ENCODE measurements at regions not wholly inside any gene's neighbourhood (a gene's known extent, or its start where the extent isn't known, plus 50 kb on each side); places are given as distances from the start of the nearest gene placed in this dataset.

GRCh38 chr2:144801766-144802165 lies 281.8 kb upstream of the ZEB2 start:
- no peak for ATAC-seq (ENCODE audit: low FRiP score)
- no peak for DNase-seq (ENCODE audit: low spot score)
- no peak for TF ChIP-seq CTCF (IDR thresholded peaks at IDR 0.05)

- DNase-seq (ENCODE audit: low spot score), result no peak
- ATAC-seq (ENCODE audit: low FRiP score), result no peak
- TF ChIP-seq CTCF (IDR thresholded peaks at IDR 0.05), result no peak
These were observed 281.4 kb upstream of the ZEB2 start for GRCh38 chr2:144801325-144801724.

GRCh38 chr2:144798989-144799388 lies 279.1 kb upstream of the ZEB2 start:
- TF ChIP-seq CTCF (IDR thresholded peaks at IDR 0.05), result no peak
- ATAC-seq (ENCODE audit: low FRiP score) (no peak), DNase-seq (ENCODE audit: low spot score) (no peak)

GRCh38 chr2:144798034-144798433 lies 278.1 kb upstream of the ZEB2 start:
- TF ChIP-seq CTCF (IDR thresholded peaks at IDR 0.05), result no peak
- no peak for ATAC-seq (ENCODE audit: low FRiP score)

GRCh38 chr2:144796936-144797335 lies 277.0 kb upstream of the ZEB2 start:
- no peak for ATAC-seq (ENCODE audit: low FRiP score)
- TF ChIP-seq CTCF (IDR thresholded peaks at IDR 0.05), result no peak
- no peak for DNase-seq (ENCODE audit: low spot score)

More at GRCh38 chr2:144798034-144798433, 278.1 kb upstream of the ZEB2 start:
- no peak for DNase-seq (ENCODE audit: low spot score)

- no peak for DNase-seq (ENCODE audit: low spot score)
- no peak for TF ChIP-seq CTCF (IDR thresholded peaks at IDR 0.05)
- ATAC-seq (ENCODE audit: low FRiP score), result no peak
These were observed 276.2 kb upstream of the ZEB2 start for GRCh38 chr2:144796164-144796563.

- no peak for TF ChIP-seq CTCF (IDR thresholded peaks at IDR 0.05)
- no peak for DNase-seq (ENCODE audit: low spot score)
- no peak for ATAC-seq (ENCODE audit: low FRiP score)
These were observed 265.3 kb upstream of the ZEB2 start for GRCh38 chr2:144785253-144785652.

Data from omental fat pad (tissue), 3 donors.